ENCODE measurements at regions not wholly inside any gene's neighbourhood (a gene's known extent, or its start where the extent isn't known, plus 50 kb on each side); places are given as distances from the start of the nearest gene placed in this dataset.
"Not testable (repeated sequence)": the region's sequence is repeated elsewhere in the genome, so short reads cannot be mapped to it uniquely, and the experiment has no call there.

DNA sequence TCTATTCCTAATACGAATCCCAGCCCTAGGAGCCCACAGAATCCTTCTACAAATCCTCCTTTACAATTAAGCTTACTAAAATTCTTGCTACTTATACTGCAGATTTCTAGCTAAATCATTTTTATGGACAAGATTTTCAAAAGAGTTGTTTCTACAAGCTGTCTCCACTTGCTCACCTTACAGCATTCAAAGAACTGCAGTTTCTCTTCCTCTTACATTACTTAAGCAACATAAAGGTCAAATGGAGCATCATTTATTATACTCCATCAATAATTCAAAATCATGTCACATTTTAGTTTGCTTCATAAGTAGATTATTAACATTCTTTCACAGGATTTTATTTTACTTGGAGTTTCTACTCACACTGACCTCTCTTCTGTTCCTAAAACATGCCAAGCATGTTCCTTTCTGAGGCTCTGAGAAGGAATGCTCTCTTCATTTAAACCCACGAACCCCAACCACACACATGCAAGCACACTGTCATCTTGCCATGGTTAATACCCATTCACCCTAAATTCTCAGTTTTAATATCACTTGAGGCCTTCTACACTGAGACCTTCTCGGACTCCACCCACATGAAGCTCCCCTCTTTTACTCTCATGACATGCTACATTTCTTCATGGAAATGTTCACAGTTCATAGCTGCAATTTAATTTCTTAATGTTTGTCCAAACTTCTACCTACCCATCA is 388.2 kb downstream of the TBC1D32 start:
- Histone ChIP-seq H3K9me3 (ENCODE audit: low read depth) (no peaks in the 10 kb centered on the region), H3K4me3 (no peak overlapping the region), H3K36me3 (no peaks in the 10 kb centered on the region), H3K27ac (no peak overlapping the region), H3K4me1 (ENCODE audit: low read depth) (no peaks in the 10 kb centered on the region), H3K27me3 (no peaks in the 10 kb centered on the region)
- TF ChIP-seq, protein P1, sequence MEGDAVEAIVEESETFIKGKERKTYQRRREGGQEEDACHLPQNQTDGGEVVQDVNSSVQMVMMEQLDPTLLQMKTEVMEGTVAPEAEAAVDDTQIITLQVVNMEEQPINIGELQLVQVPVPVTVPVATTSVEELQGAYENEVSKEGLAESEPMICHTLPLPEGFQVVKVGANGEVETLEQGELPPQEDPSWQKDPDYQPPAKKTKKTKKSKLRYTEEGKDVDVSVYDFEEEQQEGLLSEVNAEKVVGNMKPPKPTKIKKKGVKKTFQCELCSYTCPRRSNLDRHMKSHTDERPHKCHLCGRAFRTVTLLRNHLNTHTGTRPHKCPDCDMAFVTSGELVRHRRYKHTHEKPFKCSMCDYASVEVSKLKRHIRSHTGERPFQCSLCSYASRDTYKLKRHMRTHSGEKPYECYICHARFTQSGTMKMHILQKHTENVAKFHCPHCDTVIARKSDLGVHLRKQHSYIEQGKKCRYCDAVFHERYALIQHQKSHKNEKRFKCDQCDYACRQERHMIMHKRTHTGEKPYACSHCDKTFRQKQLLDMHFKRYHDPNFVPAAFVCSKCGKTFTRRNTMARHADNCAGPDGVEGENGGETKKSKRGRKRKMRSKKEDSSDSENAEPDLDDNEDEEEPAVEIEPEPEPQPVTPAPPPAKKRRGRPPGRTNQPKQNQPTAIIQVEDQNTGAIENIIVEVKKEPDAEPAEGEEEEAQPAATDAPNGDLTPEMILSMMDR (IDR thresholded peaks at IDR 0.05; ENCODE audit: low read depth, low read length) = no peak
- DNase-seq (ENCODE audit: low read depth in 1 of 2, low spot score in 1 of 2) = no peak

DNA sequence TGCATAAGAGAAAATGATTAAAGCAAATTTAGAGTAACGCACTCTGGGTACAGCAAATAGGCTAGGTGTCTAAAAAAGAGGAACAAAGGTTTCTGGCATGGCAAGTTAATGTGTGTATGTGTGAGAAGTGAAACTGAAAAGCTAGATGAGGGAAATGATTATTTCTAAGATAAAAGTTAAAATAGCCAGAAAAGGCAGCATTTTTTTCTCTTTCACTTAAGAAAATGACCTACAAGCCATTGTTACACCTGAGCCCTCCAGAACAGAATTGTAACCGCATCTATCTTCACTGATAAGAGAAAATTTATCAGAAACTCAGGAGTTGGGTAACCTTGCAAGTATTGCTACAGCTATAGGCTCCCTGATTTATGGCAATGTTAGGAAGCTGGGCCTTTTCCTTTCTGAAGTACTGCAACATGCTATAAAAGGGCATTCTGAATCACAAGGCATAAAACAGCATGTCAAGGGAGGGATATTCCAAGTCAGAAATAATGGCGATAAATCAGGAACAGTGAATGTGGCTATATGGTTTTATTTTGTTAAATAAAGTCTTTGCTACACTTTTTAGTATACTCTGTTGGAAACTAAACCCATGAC is 395.3 kb downstream of the TBC1D32 start:
- DNase-seq (ENCODE audit: low read depth in 1 of 2, low spot score in 1 of 2) = no peak
- TF ChIP-seq, protein P1 (IDR thresholded peaks at IDR 0.05; ENCODE audit: low read depth, low read length) = no peak
- Histone ChIP-seq H3K27me3 (no peaks in the 10 kb centered on the region), H3K36me3 (no peaks in the 10 kb centered on the region), H3K9me3 (ENCODE audit: low read depth) (no peaks in the 10 kb centered on the region), H3K27ac (no peak overlapping the region), H3K4me3 (no peak overlapping the region), H3K4me1 (ENCODE audit: low read depth) (no peaks in the 10 kb centered on the region)

DNA sequence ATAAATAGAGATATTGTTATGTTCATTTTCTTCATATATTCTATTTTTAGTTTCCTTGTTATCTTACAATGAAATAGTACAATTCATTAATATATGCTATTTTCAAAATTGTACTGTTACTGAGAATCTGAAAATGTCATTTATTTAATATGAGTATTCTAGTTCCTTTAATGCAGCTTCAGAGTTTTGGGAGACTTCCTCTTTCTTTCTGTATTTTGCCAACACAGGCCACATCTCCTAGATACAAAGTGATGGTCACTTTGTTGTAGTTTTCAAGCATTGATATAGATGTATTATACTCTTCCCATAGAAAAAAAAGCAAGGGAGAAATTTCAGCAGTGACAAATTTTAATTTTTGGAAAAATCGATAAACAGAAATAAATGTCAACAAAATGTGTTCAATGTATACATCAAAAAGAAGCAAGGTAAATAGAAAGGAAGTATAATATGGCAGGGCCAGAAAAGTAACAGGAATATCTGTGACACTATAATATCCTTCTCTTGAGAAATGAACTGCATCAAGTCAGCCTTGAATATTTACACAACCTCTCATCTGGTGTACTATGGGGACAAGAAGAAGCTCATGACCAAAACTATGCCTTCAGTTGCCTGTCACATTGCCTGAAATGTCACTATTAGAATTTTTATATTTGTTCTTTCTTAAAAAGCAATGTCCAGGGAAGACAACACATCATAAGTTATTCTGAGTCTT is 396.0 kb downstream of the TBC1D32 start:
- Histone ChIP-seq H3K36me3 (no peaks in the 10 kb centered on the region), H3K27ac (no peak overlapping the region)

DNA sequence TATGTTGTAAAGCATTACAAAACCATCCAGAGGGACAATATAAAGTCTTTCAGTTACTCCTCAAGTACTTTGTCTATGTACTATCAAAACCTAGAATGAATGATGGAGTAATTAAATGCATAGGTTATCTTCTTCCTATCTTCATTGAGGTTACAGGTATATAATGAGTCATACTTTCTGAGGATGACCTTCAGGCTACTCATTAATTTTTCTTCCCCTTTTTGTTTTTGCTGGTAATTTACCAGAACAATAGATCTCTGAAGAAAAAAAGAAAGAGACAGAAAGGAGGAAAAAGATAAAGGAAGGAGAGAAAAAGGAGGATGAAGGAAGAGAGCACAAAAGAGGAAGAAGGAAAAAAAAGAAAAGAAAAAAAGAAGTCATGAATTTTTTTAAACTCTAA is 398.4 kb downstream of the TBC1D32 start:
- TF ChIP-seq, protein P1 (IDR thresholded peaks at IDR 0.05; ENCODE audit: low read depth, low read length) = no peak
- H3K27ac ChIP-seq = no peak overlapping the region

More for the DNA sequence above, 396.0 kb downstream of the TBC1D32 start:
- no peaks in the 10 kb centered on the region for H3K9me3 ChIP-seq (ENCODE audit: low read depth)
- TF ChIP-seq, protein P1 (IDR thresholded peaks at IDR 0.05; ENCODE audit: low read depth, low read length) = no peak
- no peaks in the 10 kb centered on the region for H3K4me1 ChIP-seq (ENCODE audit: low read depth)
- H3K4me3 ChIP-seq = no peak overlapping the region
- DNase-seq (ENCODE audit: low read depth in 1 of 2, low spot score in 1 of 2) = no peak
- H3K27me3 ChIP-seq = no peaks in the 10 kb centered on the region

DNA sequence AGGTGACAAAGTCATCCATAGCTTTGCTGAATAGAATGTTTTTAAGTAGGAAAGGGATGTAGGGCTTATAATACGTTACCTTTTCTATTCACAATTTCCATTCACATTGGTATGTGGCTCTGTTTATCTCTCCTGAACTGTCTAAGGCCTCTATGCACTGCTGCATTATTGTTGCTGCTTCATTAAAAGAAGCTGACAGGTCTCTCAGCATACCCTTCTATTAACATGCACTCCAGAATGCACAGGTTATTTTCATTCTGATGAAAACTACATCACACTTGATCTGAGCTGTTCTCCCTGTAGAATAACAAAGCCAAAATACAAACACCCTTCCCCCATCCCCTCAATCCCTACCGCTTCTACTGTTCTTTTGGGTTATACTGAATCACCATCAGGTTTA is 399.3 kb downstream of the TBC1D32 start:
- no peaks in the 10 kb centered on the region for H3K4me1 ChIP-seq (ENCODE audit: low read depth)
- no peak overlapping the region for H3K27ac ChIP-seq
- H3K9me3 ChIP-seq (ENCODE audit: low read depth) = no peaks in the 10 kb centered on the region
- H3K36me3 ChIP-seq = no peaks in the 10 kb centered on the region
- TF ChIP-seq, protein P1 (IDR thresholded peaks at IDR 0.05; ENCODE audit: low read depth, low read length) = no peak
- no peaks in the 10 kb centered on the region for H3K27me3 ChIP-seq
- H3K4me3 ChIP-seq = no peak overlapping the region
- DNase-seq (ENCODE audit: low read depth in 1 of 2, low spot score in 1 of 2) = no peak

More for the DNA sequence above, 398.4 kb downstream of the TBC1D32 start:
- Histone ChIP-seq H3K4me3 (no peak overlapping the region), H3K27me3 (no peaks in the 10 kb centered on the region), H3K4me1 (ENCODE audit: low read depth) (no peaks in the 10 kb centered on the region), H3K9me3 (ENCODE audit: low read depth) (no peaks in the 10 kb centered on the region), H3K36me3 (no peaks in the 10 kb centered on the region)
- no peak for DNase-seq (ENCODE audit: low read depth in 1 of 2, low spot score in 1 of 2)

DNA sequence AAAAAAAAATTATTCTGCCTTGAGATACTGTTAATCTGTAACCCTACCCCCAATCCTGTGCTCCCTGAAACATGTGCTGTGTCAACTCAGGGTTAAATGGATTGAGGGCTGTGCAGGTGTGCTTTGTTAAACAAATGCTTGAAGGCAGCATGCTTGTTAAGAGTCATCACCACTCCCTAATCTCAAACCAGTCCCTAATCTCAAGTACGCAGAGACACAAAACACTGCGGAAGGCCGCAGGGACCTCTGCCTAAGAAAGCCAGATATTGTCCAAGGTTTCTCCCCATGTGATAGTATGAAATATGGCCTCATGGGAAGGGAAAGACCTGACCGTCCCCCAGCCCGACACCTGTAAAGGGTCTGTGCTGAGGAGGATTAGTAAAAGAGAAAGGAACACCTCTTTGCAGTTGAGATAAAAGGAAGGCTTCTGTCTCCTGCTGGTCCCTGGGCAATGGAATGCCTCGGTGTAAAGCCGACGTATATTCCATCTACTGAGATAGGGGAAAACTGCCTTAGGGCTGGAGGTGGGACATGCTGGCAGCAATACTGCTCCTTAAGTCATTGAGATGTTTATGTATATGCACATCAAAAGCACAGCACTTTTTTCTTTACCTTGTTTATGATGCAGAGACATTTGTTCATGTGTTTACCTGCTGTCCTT is 402.6 kb downstream of the TBC1D32 start:
- H3K4me3 ChIP-seq; H3K36me3 ChIP-seq; H3K27ac ChIP-seq; DNase-seq (ENCODE audit: low read depth in 1 of 2, low spot score in 1 of 2); H3K4me1 ChIP-seq (ENCODE audit: low read depth); H3K9me3 ChIP-seq (ENCODE audit: low read depth); H3K27me3 ChIP-seq: not testable (repeated sequence)

DNA sequence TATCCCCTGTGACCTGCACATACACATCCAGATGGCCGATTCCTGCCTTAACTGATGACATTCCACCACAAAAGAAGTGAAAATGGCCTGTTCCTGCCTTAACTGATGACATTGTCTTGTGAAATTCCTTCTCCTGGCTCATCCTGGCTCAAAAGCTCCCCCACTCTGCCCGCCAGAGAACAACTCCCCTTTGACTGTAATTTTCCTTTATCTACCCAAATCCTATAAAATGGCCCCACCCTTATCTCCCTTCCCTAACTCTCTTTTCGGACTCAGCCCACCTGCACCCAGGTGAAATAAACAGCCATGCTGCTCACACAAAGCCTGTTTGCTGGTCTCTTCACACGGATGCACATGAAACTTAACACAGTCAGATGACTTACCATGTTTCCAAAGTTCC is 403.8 kb downstream of the TBC1D32 start:
- H3K27me3 ChIP-seq; H3K4me1 ChIP-seq (ENCODE audit: low read depth); H3K36me3 ChIP-seq; H3K27ac ChIP-seq; DNase-seq (ENCODE audit: low read depth in 1 of 2, low spot score in 1 of 2); H3K9me3 ChIP-seq (ENCODE audit: low read depth); H3K4me3 ChIP-seq: not testable (repeated sequence)

Measured in cardiac muscle cell (in vitro differentiated cells and primary cell).